GM12872 (cell line): ENCODE measurements at regions not wholly inside any gene's neighbourhood (a gene's known extent, or its start where the extent isn't known, plus 50 kb on each side); places are given as distances from the start of the nearest gene placed in this dataset.

ENCODE experiments used
- TF ChIP-seq, protein P1 (sequence below): IDR thresholded peaks from 3 replicates; pipeline ENCODE4 v1.5.1; 2011; ENCODE audit warnings: low read depth, mild to moderate bottlenecking, low read length, moderate library complexity; ENCODE audit not compliant: insufficient read depth

- TF ChIP-seq, protein P1, sequence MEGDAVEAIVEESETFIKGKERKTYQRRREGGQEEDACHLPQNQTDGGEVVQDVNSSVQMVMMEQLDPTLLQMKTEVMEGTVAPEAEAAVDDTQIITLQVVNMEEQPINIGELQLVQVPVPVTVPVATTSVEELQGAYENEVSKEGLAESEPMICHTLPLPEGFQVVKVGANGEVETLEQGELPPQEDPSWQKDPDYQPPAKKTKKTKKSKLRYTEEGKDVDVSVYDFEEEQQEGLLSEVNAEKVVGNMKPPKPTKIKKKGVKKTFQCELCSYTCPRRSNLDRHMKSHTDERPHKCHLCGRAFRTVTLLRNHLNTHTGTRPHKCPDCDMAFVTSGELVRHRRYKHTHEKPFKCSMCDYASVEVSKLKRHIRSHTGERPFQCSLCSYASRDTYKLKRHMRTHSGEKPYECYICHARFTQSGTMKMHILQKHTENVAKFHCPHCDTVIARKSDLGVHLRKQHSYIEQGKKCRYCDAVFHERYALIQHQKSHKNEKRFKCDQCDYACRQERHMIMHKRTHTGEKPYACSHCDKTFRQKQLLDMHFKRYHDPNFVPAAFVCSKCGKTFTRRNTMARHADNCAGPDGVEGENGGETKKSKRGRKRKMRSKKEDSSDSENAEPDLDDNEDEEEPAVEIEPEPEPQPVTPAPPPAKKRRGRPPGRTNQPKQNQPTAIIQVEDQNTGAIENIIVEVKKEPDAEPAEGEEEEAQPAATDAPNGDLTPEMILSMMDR, result no peak
These were observed 367.3 kb upstream of the FGF13 start for GRCh38 chrX:139078761-139079280.

DNA sequence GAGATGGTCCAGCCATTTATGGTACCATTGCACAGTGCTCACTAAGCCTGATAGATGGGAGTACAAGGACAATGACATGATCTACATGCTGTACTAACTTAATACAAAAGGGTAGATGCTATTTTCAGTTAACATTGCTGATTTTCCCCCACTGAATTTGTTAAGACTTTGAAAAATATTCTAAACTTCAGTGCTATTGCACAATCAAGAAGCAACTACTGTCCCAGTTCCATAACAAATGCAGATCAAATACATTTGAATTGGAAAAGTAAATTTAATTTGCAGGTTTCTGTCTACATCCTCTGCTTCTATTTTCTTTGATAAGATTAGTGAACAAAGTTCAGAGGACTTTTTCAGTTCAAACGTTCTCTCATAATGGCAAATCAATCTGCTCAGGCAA is 366.8 kb upstream of the FGF13 start:
- TF ChIP-seq, protein P1, result no peak

DNA sequence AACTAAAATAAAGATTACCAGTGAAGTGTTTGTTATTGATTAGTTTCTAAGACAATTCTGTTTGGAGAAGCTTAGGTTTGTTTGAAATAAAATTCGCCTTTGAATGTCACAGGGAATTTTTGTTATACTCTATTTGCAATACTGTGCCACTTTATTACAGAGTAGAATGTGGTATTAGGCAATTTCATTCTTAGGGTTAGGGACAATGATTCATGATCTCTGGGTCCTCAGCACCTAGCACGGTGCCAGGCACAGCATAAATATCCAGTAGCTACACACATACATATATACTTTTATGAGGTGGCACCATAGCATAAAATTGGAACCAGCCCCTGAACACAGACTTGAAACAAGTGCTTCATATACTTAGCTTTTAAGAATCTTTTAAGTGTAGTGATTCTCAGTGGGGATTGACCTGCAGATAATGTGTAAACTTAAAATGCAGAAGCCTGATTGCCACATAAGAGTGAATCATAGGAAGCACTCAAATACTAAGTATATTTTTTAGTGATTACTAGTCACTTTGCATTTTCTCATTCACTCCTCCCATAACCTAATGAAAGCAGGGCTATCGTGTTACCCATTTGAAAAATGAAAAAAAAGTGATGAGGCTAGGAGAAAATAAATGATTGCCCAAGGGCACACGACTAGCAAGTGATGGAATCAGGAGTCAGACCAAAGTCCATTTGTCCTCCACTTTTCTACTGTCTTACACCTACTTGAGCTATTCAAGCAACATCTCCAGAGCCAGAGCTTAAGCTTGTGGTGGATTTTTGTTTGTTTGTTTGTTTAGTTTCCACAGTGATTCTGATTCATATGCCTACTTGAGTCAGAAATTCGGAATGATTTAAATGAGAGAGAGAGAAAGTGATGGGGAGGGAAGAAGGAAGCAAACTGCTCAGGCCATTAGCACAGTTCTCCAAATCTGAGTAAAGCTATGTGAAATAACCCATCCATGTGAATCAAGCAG is 366.0 kb upstream of the FGF13 start:
- TF ChIP-seq, protein P1, result no peak

DNA sequence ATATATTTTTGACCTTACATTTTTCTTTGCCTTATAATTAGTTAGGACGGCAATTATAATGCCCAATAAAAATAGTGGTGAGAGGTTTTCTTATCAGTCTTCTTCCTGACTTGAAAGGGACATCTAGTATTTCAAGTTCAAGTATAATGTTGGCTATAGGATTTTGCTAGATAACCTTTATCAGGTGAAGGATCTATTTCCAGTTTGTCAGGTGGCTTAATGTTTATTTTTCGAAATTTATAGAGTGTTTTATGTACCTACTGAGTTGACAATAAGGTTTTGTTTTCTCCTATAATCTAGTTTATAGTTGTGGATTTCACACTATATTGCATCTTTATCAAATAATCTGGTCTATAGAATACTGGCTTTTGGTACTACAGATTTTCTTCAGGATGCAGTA is 351.8 kb upstream of the FGF13 start:
- TF ChIP-seq, protein P1, result no peak

DNA sequence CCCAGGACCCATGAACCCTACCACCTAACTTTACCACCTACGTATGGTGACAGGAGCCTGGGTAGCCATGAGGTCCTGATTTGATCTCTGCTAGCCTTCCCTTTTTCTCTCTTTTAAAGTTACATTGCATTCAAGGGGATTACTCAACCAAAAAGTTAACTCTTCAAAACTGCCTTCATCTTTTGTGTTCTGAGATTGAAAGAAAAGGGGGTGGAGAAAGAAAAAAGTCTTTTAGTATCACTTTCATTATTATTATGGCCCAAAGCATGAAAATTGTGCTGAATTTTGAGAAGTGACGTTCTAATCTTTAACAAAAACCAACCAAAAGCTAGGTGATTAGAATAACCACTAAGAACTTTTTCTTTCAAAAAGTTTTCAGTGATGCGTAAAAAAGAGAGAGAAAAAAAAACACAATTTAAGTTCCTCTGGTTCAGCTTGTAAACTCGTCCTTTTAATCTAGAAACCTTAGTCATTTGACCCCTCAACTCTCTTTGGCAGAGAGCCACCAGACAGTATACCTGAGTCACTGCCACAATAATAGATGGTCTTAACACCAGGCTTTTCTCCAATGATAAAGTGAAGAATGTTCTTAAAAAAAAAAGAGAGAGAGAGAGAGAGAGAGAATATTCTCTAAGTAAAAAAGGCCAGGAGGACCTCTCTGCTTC is 347.4 kb upstream of the FGF13 start:
- TF ChIP-seq, protein P1, result no peak

GRCh38 chrX:139052461-139052860 is 340.9 kb upstream of the FGF13 start:
- TF ChIP-seq, protein P1, result no peak

DNA sequence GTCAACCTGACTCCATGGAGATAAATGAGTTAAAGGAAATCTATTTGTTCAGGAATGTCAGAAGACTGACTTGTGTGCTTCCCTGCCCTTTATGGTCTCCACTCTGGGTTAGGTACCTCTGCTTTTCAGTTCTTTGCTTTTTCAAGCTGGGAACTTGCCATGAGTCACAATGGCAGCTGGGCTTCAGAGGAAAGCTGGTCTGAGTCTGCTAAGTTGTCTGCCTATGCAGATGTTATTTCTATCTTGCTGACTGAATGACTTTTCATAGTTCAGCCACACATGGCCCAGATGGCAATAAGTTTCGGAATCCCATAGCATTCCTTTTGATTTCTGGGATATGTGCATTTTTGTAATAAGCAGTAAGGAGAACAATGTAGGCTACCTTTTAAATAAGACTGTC is 337.9 kb upstream of the FGF13 start:
- TF ChIP-seq, protein P1, result no peak
